ENCODE measurements at regions not wholly inside any gene's neighbourhood (a gene's known extent, or its start where the extent isn't known, plus 50 kb on each side); places are given as distances from the start of the nearest gene placed in this dataset.

DNA sequence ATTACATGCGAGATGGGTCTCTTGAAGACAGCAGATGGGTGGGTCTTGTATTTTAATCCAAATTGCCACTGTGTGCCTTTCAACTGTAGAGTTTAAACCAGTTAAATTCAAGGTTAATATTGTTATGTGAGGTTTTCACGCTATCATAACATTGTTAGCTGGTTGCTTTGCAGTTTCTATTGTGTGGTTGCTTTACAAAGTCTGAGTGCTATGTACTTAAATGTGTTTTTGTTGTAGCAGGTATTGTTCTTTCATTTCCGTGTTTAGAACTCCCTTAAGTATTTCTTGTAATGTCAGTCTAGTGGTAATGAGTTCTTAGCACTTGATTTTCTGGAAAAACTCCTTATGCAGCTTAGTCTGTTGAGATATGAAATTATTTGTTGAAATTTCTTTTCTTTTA, 193.3 kb downstream of the MOXD1 start:
- Histone ChIP-seq H3F3A (ENCODE audit: insufficient read depth, low read length) (no peaks in the 10 kb centered on the region), H4K20me1 (ENCODE audit: insufficient read depth, low read length) (no peaks in the 10 kb centered on the region), H3K9ac (ENCODE audit: low read length) (no peak overlapping the region), H3K27ac (ENCODE audit: low read depth, low read length, poor library complexity, severe bottlenecking) (no peak overlapping the region), H3K79me2 (ENCODE audit: insufficient read depth, low read length) (no peaks in the 10 kb centered on the region), H3K4me1 (ENCODE audit: insufficient read depth, low read length, severe bottlenecking) (no peaks in the 10 kb centered on the region), H3K4me2 (ENCODE audit: low read length) (no peak overlapping the region), H3K27me3 (ENCODE audit: insufficient read depth, low read length) (no peaks in the 10 kb centered on the region), H3K36me3 (ENCODE audit: insufficient read depth, low read length) (no peaks in the 10 kb centered on the region), H2AFZ (ENCODE audit: low read length) (no peak overlapping the region), H3K4me3 (ENCODE audit: low read depth, low read length, poor library complexity, severe bottlenecking) (no peak overlapping the region), H3K9me3 (ENCODE audit: low read length) (no peaks in the 10 kb centered on the region), H3K9me2 (ENCODE audit: low read depth, low read length) (no peaks in the 10 kb centered on the region)
- TF ChIP-seq EZH2 (IDR thresholded peaks at IDR 0.05; ENCODE audit: borderline replicate concordance, low read length) (no peak), CTCF (IDR thresholded peaks at IDR 0.05; ENCODE audit: low read length) (no peak)

- Histone ChIP-seq H4K20me1 (ENCODE audit: insufficient read depth, low read length) (no peaks in the 10 kb centered on the region), H3K27ac (ENCODE audit: low read depth, low read length, poor library complexity, severe bottlenecking) (no peak overlapping the region), H3K4me2 (ENCODE audit: low read length) (no peak overlapping the region), H3K36me3 (ENCODE audit: insufficient read depth, low read length) (no peaks in the 10 kb centered on the region), H3K27me3 (ENCODE audit: insufficient read depth, low read length) (no peaks in the 10 kb centered on the region), H3K4me3 (ENCODE audit: low read depth, low read length, poor library complexity, severe bottlenecking) (no peak overlapping the region), H3K79me2 (ENCODE audit: insufficient read depth, low read length) (no peaks in the 10 kb centered on the region), H2AFZ (ENCODE audit: low read length) (no peak overlapping the region), H3F3A (ENCODE audit: insufficient read depth, low read length) (no peaks in the 10 kb centered on the region), H3K9me2 (ENCODE audit: low read depth, low read length) (no peaks in the 10 kb centered on the region), H3K9ac (ENCODE audit: low read length) (no peak overlapping the region), H3K9me3 (ENCODE audit: low read length) (no peaks in the 10 kb centered on the region), H3K4me1 (ENCODE audit: insufficient read depth, low read length, severe bottlenecking) (no peaks in the 10 kb centered on the region)
- TF ChIP-seq EZH2 (IDR thresholded peaks at IDR 0.05; ENCODE audit: borderline replicate concordance, low read length) (no peak), CTCF (IDR thresholded peaks at IDR 0.05; ENCODE audit: low read length) (no peak)
These were observed 195.3 kb downstream of the MOXD1 start for GRCh38 chr6:132205946-132206345.

GRCh38 chr6:132204591-132204990, 196.7 kb downstream of the MOXD1 start:
- H3K9me3 ChIP-seq (ENCODE audit: low read length), result no peaks in the 10 kb centered on the region

More at GRCh38 chr6:132204591-132204990, 196.7 kb downstream of the MOXD1 start:
- Histone ChIP-seq H3F3A (ENCODE audit: insufficient read depth, low read length) (no peaks in the 10 kb centered on the region), H3K9ac (ENCODE audit: low read length) (no peak overlapping the region), H3K4me2 (ENCODE audit: low read length) (no peak overlapping the region), H3K79me2 (ENCODE audit: insufficient read depth, low read length) (no peaks in the 10 kb centered on the region), H3K9me2 (ENCODE audit: low read depth, low read length) (no peaks in the 10 kb centered on the region), H3K4me3 (ENCODE audit: low read depth, low read length, poor library complexity, severe bottlenecking) (no peak overlapping the region), H3K36me3 (ENCODE audit: insufficient read depth, low read length) (no peaks in the 10 kb centered on the region), H3K27me3 (ENCODE audit: insufficient read depth, low read length) (no peaks in the 10 kb centered on the region), H4K20me1 (ENCODE audit: insufficient read depth, low read length) (no peaks in the 10 kb centered on the region), H3K4me1 (ENCODE audit: insufficient read depth, low read length, severe bottlenecking) (no peaks in the 10 kb centered on the region), H2AFZ (ENCODE audit: low read length) (no peak overlapping the region), H3K27ac (ENCODE audit: low read depth, low read length, poor library complexity, severe bottlenecking) (no peak overlapping the region)
- no peak for TF ChIP-seq CTCF (IDR thresholded peaks at IDR 0.05; ENCODE audit: low read length)
- no peak for TF ChIP-seq EZH2 (IDR thresholded peaks at IDR 0.05; ENCODE audit: borderline replicate concordance, low read length)
